Duodenal mucosa (tissue), 2 donors: ENCODE measurements at regions not wholly inside any gene's neighbourhood (a gene's known extent, or its start where the extent isn't known, plus 50 kb on each side); places are given as distances from the start of the nearest gene placed in this dataset.

Source experiments
- H3K27ac ChIP-seq: one replicate; pipeline ENCODE4 v1.7.0; 2013; ENCODE audit warnings: low read depth, low read length
- H3K27me3 ChIP-seq, 2 donors: one replicate each; pipeline ENCODE4 v1.7.0; 2013; ENCODE audit warnings: low read length in 2 of 2, control low read depth in 1 of 2; ENCODE audit not compliant: insufficient read depth in 2 of 2, control insufficient read depth in 1 of 2
- H3K36me3 ChIP-seq, 2 donors: one replicate each; pipeline ENCODE4 v1.7.0; 2013; ENCODE audit warnings: low read length in 2 of 2, control low read depth in 1 of 2; ENCODE audit not compliant: insufficient read depth in 2 of 2, control insufficient read depth in 1 of 2
- H3K4me1 ChIP-seq, 2 donors: one replicate each; pipeline ENCODE4 v1.7.0; 2013; ENCODE audit warnings: low read length in 2 of 2, control low read depth in 1 of 2; ENCODE audit not compliant: insufficient read depth in 2 of 2, control insufficient read depth in 1 of 2
- H3K4me3 ChIP-seq, 2 donors: one replicate each; pipeline ENCODE4 v1.7.0; 2013; ENCODE audit warnings: low read length in 2 of 2, low read depth in 1 of 2
- H3K9ac ChIP-seq, 2 donors: one replicate each; pipeline ENCODE4 v1.7.0; 2013; ENCODE audit warnings: low read length in 2 of 2, low read depth in 1 of 2
- H3K9me3 ChIP-seq, 2 donors: one replicate each; pipeline ENCODE4 v1.7.0; 2013; ENCODE audit warnings: low read length in 2 of 2, control low read depth in 1 of 2; ENCODE audit not compliant: control insufficient read depth in 1 of 2

DNA sequence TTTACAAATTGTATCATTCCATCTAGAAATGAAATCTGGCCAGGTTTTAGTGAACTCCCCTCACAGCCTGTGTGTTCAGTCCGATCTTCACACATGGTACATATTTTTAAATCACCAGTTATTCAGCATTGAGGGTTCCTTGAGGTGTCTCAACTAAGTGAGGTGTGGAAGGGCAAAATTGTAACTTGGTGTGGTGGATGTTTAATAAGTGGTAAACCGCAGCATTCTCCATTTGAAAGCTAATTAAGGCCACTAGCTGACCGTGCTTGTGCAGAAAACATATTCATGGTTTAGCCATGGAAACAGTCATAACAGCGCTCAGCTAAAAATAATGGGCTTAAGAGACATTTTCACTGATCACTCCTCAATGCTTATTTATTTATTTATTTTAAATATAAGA, 786.2 kb upstream of the FANCL start:
- Histone ChIP-seq H3K27ac (no peak overlapping the region), H3K4me1 (no peaks in the 10 kb centered on the region), H3K36me3 (no peaks in the 10 kb centered on the region), H3K4me3 (no peak overlapping the region), H3K27me3 (no peaks in the 10 kb centered on the region), H3K9ac (no peak overlapping the region), H3K9me3 (no peaks in the 10 kb centered on the region)

DNA sequence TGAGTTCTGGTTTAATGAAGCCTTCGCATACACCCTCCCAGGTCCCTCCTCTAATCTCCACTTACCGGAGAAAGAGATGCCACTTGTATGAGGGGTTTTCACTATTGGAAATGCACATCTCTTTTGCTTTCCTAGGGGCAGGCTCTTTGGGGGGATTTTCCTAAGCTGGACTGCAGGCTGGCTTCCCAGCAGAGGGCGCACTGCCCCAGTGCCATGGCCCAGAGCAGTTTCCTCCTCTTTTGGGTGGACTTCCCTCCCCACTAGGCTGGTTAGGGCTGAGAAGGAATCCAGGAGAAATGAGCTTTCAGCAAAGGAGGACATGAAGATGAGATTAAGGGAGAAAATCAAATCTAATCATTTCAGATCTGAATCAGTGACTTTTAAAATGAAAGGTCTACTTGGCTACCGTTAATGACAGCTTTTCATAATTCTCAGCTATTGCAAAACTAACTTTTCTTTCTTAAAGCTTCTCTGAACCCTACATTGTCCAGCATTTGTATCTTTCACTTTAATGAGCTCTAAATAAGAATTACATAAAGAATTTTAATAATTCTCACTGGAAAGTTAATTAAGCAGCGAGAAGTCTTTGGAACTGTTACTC, 784.1 kb upstream of the FANCL start:
- no peaks in the 10 kb centered on the region for H3K4me1 ChIP-seq

DNA sequence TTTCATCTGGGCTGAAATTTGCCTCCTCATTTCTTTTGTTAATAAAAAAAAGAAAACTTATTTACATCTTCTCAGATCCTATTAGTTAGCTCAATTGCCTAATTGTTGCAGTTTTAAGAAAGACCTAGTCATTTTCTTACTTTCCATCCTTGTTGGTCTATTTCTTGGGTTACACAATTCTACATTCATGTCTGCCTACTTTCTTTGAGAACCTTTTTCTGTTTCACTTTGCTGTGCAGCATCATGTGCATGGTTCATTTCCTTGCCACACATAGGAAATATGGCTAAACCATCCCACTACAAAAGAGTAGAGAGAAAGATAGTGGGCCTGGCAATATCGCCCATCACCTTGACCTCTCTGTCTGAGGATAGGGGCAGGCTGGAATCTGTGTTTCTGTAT, 780.7 kb upstream of the FANCL start:
- Histone ChIP-seq H3K4me3 (no peak overlapping the region), H3K27ac (no peak overlapping the region), H3K9me3 (no peaks in the 10 kb centered on the region), H3K9ac (no peak overlapping the region), H3K36me3 (no peaks in the 10 kb centered on the region), H3K4me1 (no peaks in the 10 kb centered on the region), H3K27me3 (no peaks in the 10 kb centered on the region)

More for the DNA sequence above, 784.1 kb upstream of the FANCL start:
- H3K27ac ChIP-seq, result no peak overlapping the region
- H3K9me3 ChIP-seq, result no peaks in the 10 kb centered on the region
- H3K27me3 ChIP-seq, result no peaks in the 10 kb centered on the region
- no peak overlapping the region for H3K9ac ChIP-seq
- H3K36me3 ChIP-seq, result no peaks in the 10 kb centered on the region
- no peak overlapping the region for H3K4me3 ChIP-seq

DNA sequence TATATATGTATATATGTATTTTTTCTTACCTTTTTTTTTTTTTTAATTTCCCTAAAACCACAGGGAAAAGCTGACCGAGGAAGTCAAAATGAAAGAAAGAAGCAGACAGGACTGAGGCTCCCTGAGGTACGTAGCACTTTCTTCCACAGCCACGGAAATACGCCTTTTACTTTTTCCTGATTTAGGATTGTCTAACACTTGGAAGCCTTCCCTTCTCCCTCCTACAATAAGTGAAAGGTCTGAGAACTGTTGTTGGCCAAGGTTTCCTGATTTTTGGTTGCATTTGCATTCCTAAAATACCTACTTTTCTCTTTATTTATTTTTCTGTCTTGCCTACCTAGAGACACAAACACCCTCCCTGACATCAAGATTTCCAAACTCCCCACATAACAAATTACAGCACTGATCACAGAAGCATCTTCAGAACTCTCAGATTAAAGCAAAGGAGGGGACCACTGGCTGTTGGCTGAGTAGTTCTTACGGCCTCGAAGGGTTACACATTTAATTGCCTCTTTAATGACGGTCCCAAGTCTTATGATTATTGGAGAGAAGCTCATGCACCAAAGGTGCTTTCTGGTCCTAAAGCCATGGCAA, 778.5 kb upstream of the FANCL start:
- Histone ChIP-seq H3K9ac (no peak overlapping the region), H3K36me3 (no peaks in the 10 kb centered on the region), H3K27ac (no peak overlapping the region), H3K4me3 (no peak overlapping the region), H3K4me1 (no peaks in the 10 kb centered on the region), H3K27me3 (no peaks in the 10 kb centered on the region), H3K9me3 (no peaks in the 10 kb centered on the region)

DNA sequence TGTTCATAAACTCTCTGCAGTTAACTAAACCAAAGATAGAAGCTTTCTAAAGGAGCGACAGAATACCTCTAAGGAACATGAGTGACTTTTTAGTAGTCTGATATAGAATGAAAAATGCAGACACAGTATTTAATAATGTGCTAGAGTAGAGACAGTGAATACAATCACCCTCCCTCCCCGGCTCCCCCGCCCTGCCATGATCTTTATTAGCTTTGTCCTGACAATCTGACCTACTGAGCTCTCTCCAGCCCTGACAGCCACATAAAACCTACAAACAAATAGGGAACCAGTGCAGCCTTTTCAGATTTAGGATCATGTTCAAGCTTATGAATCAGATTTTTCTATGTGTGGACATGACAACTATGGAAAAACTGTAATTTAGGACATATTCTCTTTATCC, 777.6 kb upstream of the FANCL start:
- H3K9me3 ChIP-seq, result no peaks in the 10 kb centered on the region
- no peak overlapping the region for H3K4me3 ChIP-seq
- no peaks in the 10 kb centered on the region for H3K27me3 ChIP-seq
- H3K27ac ChIP-seq, result no peak overlapping the region
- H3K36me3 ChIP-seq, result no peaks in the 10 kb centered on the region
- no peak overlapping the region for H3K9ac ChIP-seq
- no peaks in the 10 kb centered on the region for H3K4me1 ChIP-seq

DNA sequence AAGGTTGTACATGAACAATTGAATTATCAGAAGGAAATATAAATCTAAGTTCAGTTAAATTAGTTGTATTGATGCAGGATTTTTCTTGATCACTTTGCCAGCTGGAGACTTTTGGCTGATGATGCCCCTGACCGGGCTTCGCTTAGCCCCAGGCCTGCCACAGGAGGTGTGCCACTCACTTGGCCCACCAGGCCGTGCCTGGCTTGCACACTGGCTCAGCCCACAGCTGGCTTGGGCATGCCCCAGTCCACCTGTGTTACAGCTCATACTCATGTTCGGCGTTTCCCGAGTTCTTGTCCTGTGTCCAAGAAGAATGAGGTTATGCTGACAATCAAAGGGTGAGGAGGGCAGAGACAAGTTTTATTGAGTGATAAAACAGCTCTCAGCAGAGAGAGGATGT, 773.9 kb upstream of the FANCL start:
- H3K36me3 ChIP-seq, result no peaks in the 10 kb centered on the region
- no peaks in the 10 kb centered on the region for H3K27me3 ChIP-seq
- H3K4me1 ChIP-seq, result no peaks in the 10 kb centered on the region
- no peak overlapping the region for H3K9ac ChIP-seq
- H3K9me3 ChIP-seq, result no peaks in the 10 kb centered on the region
- H3K27ac ChIP-seq, result no peak overlapping the region
- H3K4me3 ChIP-seq, result no peak overlapping the region

DNA sequence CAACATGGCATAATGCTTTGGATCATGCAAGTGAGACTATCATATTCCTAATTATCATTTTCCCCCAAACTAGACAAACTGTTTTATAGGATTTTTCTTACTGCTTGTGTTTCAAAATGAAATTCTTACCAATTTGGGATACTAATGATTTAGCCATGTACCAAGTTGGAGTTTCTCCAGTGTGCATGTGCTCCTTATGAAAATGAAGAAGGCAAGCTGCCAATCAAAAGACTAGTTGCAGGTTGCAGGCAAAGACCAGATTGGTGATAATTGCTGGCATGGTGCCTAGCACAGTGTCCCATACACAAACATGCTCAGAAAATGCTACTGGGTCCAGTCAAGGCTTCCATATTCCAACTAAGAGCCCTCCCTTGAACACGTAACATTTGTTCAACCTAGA, 771.8 kb upstream of the FANCL start:
- no peaks in the 10 kb centered on the region for H3K27me3 ChIP-seq
- H3K9ac ChIP-seq, result no peak overlapping the region
- H3K9me3 ChIP-seq, result no peaks in the 10 kb centered on the region
- H3K27ac ChIP-seq, result no peak overlapping the region
- H3K4me3 ChIP-seq, result no peak overlapping the region
- H3K4me1 ChIP-seq, result no peaks in the 10 kb centered on the region
- no peaks in the 10 kb centered on the region for H3K36me3 ChIP-seq

DNA sequence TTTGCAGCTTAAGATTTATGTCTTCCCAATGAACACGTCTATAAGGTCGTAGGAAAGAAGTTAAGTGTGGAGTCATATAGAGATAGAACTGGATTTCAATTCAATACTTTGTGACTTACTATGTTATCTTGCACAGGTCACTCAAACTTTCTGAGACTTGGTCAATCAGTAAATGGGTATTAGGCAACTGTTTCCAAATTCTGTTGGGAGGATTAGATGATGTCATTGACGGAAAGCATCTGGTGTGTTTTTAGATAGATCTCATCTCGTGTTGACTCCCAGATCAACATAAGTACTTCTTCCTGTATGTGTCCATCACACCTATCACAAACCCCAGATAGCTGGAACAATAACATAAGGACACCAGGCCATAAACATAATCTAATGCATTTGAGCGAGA, 771.1 kb upstream of the FANCL start:
- no peaks in the 10 kb centered on the region for H3K4me1 ChIP-seq
- H3K4me3 ChIP-seq, result no peak overlapping the region
- H3K9ac ChIP-seq, result no peak overlapping the region
- no peaks in the 10 kb centered on the region for H3K36me3 ChIP-seq
- no peak overlapping the region for H3K27ac ChIP-seq
- no peaks in the 10 kb centered on the region for H3K9me3 ChIP-seq
- no peaks in the 10 kb centered on the region for H3K27me3 ChIP-seq

DNA sequence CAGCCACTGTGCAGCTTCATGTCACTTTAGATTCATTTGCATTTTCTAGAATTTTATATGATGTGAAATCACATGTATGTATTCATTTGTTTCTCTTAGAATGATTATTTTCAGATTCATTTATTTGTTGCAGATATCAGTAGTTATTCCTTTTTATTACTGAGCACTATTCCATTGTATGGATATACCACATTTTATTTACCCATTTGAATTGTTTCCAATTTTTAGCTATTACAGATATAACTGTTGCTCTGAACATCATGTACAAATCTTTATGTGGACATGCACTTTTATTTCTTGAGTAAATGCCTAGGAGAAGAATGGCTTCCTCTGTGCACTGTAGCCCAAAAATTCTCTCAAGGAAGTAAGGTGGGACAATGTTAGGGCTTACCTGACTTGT, 767.8 kb upstream of the FANCL start:
- Histone ChIP-seq H3K36me3 (no peaks in the 10 kb centered on the region), H3K9me3 (no peaks in the 10 kb centered on the region), H3K27ac (no peak overlapping the region), H3K9ac (no peak overlapping the region), H3K4me1 (no peaks in the 10 kb centered on the region), H3K27me3 (no peaks in the 10 kb centered on the region), H3K4me3 (no peak overlapping the region)

DNA sequence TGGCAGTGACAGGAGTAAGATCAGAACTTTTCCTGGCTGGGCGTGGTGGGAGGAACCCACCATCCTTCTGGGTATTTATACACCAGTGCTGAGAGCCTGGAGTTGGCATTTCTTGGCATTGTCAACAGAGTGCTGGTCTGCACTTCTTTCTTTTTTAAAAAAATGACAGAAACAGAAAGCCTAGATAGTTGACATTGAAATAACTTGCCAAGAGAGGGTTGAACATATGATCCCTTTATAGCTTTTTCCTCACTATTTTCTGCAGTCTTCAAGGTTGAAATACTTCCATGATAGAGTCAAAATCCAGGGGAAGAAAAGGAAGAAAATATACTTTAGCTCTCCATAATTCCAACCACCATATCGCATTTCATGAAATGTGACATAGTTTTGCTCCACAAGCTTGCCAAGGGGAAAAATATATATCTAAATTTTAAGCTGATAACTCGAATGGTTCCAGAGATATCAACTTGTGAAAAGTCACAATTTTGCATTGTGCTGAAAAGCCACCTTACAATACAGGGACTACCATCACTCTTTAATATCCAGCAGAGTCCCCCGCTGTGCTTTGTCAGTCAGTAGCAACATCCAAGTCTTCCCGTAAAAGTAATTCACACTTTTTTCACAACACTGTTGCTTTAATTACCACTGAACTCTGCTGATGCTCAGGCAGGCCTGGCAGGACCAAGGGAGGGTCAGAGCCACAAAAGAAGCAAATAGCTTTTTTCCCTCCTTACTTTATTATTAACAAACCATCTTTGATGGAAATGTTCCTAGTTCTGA, 764.9 kb upstream of the FANCL start:
- no peak overlapping the region for H3K27ac ChIP-seq
- no peaks in the 10 kb centered on the region for H3K4me1 ChIP-seq
- no peak overlapping the region for H3K4me3 ChIP-seq
- no peaks in the 10 kb centered on the region for H3K36me3 ChIP-seq
- no peaks in the 10 kb centered on the region for H3K9me3 ChIP-seq
- H3K9ac ChIP-seq, result no peak overlapping the region
- no peaks in the 10 kb centered on the region for H3K27me3 ChIP-seq
